NCI-H1092 (cell line): ENCODE measurements at regions not wholly inside any gene's neighbourhood (a gene's known extent, or its start where the extent isn't known, plus 50 kb on each side); places are given as distances from the start of the nearest gene placed in this dataset.

ENCODE experiments used
- DNase-seq: peaks from one replicate; lab custom pipeline; 2025; lab: John Stamatoyannopoulos, UW

DNA sequence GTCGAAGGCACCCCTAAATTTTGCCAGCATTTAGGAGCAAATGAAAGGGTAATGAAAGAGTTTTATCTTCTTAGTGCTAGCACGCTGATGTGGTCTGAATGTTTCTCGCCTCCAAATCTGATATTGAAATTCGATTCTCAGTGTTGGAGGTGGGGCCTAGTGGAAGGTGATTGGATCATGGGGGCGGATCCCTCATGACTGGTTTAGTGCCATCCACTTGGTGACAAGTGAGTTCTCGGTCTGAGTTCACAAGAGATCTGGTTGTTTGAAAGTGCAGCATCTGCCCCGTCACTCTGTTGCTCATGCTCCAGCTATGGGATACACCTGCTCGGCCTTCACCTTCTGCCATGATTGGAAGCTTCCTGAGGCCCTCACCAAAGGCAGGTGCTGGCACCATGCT is 75.1 kb upstream of the ZBTB40 start:
- DNase-seq: no peak

DNA sequence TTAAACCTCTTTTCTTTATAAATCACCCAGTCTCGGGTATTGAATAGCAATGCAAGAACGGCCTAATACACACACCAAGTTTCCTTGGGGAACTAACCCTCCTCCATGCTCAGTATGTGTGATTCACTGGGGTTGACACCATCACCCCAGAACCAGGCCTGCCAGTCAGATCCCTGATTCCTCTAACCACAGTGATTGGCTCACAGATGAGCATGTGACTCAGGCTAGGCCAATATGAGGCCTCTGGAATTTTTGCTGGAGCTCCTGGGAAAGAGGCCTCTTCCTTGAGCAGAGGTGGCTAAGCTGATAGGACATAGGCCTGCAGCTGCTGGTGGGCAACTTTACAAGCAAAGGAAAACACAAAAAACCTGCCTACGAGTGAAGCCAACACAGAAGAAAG is 74.7 kb upstream of the ZBTB40 start:
- no peak for DNase-seq

DNA sequence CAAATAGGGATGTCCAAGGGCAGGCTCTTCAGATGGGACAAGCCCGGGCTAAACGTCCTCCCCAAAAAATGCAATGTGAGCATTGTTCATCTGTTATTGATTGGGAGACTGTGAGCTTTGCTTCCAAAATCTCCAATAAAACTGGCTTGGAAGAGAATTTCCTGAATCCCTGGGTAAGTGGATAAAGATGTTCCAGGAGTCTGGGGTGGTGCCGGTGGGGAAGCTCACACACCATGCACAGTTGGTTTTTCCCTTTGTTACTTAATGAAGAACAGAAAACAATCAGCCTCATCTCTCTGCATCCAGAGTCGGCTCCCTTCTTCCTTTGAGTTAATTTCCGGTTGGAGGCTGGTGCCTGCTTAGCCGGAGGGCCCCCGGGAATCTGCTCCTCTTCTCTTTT is 72.1 kb upstream of the ZBTB40 start:
- DNase-seq: no peak

DNA sequence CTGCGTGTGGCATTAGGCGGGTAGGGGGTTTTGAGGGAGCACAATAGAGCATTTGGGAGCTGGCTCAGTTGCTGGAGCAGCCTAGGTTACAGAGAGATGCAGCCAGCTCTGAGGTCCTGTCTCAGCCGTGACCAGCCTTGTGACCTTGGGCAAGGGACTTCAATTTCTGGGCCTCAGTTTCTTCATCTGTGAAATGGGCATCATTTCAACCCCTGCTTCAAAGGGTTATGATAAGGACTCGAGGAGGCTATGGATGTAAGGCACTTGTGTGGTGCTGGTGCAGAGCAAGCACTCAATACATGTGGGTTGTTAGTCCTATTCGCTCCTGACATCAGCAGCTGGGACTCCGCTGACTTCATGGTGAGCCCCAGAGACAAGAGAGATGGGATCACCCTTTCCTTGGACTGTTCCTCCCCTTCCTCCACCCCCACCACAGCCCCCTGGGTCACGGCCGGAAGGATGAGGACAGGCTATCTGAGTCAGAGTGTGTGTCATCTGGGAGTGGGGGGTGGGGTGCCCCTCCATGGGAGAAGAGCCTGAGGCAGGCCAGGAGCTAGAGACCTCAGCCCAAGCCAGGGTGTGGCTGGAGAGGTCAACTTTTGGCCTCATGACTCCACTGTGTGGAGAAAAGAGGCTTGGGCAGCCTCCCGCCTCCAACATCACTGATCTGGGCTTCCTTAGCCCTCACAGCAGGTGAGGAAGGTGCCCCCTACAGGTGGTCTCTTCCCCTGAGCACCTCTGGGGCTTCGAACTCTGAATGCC is 71.4 kb upstream of the ZBTB40 start:
- no peak for DNase-seq

DNA sequence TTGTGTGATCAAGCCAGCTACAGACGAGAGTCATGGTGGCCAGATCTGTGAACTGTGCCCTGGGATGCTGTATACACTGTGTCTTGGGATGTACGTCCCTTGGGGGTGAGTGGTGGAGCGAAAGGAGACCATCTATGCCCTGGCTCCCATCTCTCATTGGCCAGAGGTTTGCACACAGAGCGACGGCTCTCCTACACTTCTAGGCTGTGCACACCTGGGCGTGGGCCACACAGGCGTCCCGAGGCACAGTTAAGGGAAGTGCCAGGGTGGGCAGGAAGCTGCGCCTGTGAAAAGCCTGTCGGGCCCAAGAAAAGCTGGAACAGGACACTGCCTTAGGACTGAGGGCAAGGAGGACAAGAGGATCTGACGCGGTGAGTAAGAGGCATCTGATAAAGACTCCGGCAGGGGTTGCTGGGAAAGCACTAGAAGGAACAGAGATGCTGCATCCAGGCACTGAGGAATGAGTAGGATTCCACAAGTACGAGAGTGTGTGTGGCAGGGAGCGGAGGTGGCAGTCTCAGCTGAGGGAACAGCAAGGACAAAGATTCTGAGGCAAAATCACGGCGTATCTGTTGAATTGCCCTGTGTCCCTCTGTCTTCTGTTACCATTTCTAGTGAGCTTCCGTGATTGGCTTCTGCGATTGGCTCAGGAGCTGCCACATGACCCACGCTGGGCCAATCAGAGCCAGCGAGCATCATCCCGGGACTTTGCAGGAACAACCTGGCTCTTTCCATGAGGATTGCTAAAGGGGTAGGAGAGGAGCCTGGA is 67.9 kb upstream of the ZBTB40 start:
- DNase-seq: no peak

DNA sequence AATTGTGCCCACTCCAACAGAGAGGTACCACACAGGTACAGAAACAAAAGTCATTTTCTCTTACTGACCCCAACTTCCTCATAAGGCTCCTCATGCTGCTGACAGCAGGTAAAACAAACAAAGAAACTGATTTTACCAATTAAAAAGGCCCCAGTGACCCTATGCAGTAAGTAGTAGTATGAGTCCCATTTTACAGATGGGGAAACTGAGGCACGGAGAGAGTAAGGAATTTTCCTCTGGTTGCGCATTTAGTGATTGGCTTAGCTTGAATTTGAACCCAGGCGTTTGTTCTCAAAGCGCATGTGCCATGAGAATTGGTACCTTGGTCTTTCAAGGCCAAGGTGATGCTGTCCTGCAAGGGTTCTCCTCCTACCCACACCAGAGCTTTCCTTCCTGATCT is 66.1 kb upstream of the ZBTB40 start:
- no peak for DNase-seq

DNA sequence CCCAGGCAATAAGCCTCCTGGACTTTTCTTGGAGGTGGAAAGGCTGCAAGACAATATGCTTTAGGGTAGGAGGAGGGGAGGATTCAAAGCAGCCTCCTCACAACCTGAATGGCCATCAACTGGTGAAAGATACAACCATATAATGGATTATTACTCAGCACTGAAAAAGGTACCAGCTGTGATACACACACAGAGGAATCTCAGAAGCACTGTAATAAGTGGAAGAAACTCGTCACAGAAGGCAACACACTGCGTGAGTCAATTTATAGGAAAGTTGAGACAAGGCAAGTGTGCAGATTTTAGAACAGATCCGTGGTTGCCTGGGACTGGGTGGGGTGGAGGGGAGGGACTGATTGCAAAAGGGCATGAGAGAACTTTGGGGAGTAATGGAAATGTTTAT is 64.9 kb upstream of the ZBTB40 start:
- no peak for DNase-seq

DNA sequence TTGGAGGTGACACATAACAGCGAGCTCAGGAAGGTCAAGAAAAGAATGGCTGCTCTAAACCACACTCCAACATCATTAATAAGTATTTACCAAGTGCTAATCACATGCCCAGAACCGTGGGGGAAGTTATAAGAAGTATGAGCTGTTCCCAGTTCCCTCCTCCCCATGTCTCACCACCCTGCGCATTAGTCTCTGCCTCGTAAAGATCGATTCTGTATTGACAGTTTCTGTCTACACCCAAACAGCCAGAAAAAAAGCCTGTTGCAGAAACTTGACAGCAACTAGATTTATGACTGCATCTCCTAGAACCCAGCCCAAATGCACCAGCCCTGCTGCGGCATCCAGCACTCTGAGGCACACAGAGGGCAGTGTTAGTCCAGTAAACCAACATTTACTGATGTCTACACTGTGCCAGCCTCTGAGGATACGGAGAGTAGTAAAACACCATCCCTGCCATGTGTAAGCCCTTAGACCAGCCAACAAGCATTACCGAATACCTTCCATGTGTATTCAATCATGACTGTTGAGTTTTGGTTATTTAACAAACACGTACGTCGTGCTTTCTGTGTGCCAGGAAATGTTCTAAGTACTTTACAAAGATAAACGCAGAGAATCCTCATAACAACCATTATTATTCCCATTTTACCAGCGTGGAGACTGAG is 63.6 kb upstream of the ZBTB40 start:
- no peak for DNase-seq

DNA sequence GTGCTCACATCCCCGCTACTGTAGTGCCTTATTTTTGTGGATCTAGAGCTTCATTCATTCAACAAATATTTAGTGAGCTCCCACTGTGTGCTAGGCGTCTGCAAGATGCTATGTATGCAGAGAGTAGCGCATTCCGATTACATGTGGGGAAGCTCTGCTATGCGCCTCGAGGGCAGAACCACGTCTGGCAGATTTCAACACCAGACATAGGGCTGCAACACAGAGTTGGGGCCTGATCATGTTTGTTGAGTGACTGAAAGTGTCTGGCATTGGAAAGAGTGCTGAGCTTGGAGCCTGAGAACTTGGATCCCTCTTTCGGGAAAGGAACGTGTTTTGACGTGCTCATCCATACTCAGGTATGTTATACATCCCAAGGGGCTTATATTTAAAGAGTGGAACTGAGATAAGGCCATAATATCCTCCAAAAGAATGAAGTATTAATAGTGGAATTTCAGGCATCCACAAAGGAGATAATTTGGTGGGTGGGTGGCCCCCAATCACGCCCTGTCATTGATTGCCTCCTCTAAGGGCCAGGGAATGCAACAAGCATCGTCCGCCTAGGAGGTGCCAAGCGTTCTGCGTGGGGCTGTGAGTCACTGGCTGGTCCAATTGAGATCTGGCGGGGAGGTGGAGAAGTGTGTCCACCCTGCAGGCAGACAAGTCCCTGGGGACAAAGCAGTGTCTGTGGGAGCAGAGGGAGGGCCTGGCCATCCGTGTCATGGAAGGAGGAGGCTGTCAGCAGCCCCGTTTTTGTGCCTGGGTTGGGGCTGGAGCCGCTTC is 62.8 kb upstream of the ZBTB40 start:
- DNase-seq: no peak

DNA sequence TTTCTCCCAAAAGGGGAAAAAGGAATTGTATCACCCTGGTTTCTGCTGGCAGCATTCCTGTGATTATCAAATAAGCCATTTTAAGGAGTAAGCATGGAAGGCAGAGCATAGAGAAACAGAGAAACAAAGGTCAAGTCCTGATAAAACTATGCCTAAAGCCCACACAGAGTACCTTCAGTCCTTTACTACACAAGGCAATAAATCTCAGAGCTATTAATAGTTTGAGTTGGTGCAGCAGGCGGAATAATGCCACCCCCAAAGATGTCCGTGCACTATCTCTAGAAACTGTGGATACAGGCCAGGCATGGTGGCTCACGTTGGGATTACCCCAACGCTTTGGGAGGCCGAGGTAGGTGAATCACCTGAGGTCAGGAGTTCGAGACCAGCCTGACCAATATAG is 58.1 kb upstream of the ZBTB40 start:
- DNase-seq: no peak

DNA sequence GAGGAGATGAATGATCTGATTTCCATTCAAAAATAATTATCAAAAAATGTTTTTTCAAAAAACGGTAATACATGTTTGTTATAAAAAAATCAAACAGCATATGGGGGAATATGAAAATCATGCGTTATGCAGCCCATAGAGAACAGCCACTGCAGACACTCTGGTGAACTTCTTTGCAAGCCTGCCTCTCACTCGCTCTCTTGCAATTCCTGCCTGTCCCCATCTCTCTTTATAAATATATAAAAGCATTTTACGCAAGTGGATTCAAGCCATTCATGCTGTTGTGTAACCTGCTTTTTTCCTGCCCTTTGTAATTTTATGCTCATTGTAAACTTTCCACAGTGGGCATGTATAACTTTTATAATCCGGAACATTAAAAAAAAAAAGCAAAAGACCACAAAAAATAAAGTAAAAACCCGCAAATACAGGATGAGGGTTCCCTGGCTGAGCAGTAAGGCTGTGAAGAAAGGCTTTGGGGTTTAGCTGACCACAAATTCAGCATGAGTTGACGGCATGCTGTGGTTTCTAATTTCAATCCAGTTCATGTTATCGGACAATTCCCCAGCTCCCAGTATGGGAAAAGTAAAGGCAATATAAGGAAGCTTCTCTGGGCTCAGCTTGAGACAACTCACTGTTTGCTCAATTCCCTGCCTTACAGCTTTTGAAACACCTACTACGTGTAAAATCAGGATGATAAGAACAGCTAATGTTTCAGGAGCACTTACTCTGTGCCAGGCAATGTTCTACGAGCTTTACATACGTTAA is 52.8 kb upstream of the ZBTB40 start:
- DNase-seq: no peak

DNA sequence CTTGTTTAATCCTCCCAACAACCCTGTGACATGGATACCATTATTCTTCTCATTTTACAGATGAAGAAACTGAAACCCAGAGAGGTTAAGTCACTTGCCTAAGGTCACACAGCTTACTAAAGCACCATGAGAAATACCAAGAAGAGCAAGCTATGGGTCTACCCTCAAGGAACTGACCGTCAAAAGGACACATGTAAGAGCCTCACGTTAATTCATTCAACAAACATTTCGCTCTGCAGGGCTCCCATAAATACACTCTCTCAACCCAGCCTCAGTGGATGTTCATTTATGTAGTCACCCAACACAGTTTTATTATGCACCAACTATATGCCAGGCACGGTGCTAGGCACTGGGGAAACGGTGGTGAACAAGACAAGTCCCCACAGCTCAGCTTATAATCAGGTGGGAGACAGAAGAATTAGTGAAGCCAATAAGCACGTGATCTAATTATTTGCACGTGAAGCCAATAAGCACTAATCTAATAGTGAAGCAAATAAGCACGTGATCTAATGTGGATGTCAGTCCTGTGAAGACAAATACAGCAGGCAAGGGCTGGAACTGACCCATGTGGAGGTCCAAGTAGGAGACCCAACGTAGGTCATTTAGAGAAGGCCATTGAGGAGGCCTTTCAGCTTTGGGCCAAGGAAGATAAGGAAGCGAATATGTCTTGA is 52.1 kb upstream of the ZBTB40 start:
- DNase-seq: no peak
